ENCODE measurements at regions not wholly inside any gene's neighbourhood (a gene's known extent, or its start where the extent isn't known, plus 50 kb on each side); places are given as distances from the start of the nearest gene placed in this dataset.

- TF ChIP-seq POLR2A (IDR thresholded peaks at IDR 0.05; ENCODE audit: low read depth, low read length) (no peak), POLR2AphosphoS5 (IDR thresholded peaks at IDR 0.05; ENCODE audit: low read depth, low read length) (no peak)
Observed at GRCh38 chr1:172918478-172918877, 132.3 kb downstream of the TNFSF18 start.

Data from GM12892 (cell line).